GM19463 (cell line): ENCODE measurements at regions not wholly inside any gene's neighbourhood (a gene's known extent, or its start where the extent isn't known, plus 50 kb on each side); places are given as distances from the start of the nearest gene placed in this dataset.
"Not testable (repeated sequence)": the region's sequence is repeated elsewhere in the genome, so short reads cannot be mapped to it uniquely, and the experiment has no call there.

Source experiments
- ATAC-seq: cut with Tn5 transposase; IDR thresholded peaks from one replicate; pipeline ENCODE4 v1.9.1; 2021; ENCODE audit warnings: mild to moderate bottlenecking, moderate library complexity; ENCODE audit not compliant: unreplicated experiment

- no peak for ATAC-seq
Measured at GRCh38 chr2:144941743-144942488, 422.0 kb upstream of the ZEB2 start.

DNA sequence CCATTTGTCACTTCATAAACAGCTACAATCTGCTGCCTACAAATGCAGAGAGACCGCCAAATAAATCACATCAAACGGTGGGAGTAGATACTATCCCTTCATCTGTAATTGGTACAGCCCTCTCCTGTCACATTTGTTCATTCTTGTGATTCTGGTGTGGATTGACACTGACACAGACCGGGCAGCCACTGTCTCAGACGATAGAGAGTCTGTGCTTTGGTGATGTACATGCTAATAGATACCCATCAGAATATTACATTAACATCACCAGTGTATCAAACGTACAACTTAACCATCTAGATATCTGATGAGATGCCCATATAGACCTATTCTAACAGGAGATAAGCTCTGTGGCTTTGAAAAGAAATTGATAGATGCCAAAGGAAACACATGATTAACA, 419.7 kb upstream of the ZEB2 start:
- no peak for ATAC-seq

- no peak for ATAC-seq
Measured at GRCh38 chr2:144937910-144938709, 418.2 kb upstream of the ZEB2 start.

- ATAC-seq, result no peak
Measured at GRCh38 chr2:144937066-144937465, 417.1 kb upstream of the ZEB2 start.

DNA sequence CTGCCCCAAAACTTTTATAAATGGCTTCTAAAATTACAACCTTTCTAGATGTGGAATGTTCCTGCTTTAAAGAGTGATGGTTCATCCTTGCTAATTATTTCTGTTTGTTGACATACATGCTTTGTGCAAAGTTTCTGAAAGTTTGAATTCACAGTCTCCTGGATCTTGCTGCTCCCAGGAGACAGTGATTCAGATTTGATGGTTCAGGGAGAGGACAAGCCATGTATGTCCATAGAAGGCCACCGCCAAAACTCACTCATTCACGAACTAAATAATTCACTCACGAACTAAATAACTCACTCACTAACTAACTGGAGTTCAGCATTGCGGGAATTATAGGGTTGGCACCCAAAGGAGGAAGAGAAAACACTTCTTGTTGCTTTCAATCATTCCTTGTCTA, 416.5 kb upstream of the ZEB2 start:
- no peak for ATAC-seq

- ATAC-seq, result no peak
Measured at GRCh38 chr2:144935736-144936135, 415.8 kb upstream of the ZEB2 start.

DNA sequence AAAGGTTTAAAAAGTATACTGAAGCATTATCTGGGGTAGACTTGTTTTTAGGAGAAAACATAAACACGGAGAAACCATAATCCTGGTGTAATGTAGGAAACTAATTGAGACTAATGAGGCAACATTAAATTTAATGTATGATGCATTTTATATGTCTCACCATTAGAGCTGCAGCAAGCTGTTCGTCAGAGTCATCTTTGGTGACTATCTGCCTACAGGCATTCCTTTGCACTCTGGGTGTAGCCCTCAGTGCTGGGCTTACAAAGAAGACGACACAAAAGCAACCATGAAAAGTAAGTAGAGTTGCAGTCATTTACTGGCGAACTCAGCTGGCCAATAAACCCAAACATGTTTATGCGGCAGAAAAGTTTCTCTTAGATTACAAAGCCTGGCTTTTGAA, 415.3 kb upstream of the ZEB2 start:
- no peak for ATAC-seq

DNA sequence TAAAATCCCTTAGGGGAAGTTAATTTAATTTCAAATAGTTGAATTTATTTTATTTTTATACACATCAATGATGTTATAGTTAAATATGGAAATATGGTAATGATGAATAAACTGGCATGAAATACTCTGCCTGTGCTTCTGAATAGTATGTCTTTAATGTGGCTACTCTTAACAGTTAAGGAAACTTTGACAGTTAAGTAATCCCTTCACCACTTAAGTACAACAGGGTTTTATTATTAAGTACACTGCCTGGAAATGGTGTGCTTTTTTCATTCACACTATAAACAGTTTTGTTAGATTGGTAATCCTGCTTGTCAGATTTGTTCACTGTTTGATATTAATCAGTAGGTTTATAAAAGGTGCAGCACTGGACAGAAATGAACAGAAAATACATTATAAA, 412.0 kb upstream of the ZEB2 start:
- no peak for ATAC-seq

- no peak for ATAC-seq
Measured at GRCh38 chr2:144931480-144931879, 411.6 kb upstream of the ZEB2 start.

DNA sequence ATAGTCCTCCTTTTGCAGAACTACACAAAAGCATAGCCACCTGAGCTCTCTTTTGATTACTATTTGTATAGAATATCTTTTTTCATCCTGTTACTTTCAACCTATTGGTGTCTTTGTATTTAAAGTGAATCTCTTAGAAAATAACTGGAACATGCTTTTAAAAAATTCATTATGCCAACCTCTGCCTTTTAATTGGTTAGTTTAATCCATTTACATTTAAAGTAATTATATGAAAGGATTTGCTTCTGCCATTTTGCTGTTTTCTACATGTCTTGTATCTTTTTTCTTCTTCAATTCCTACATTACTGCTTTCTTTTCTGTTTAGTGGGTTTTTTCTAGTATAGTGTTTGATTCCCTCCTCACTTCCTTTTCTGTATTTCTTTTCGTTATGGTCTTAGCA, 407.5 kb upstream of the ZEB2 start:
- ATAC-seq, result no peak

GRCh38 chr2:144925886-144926285, 406.0 kb upstream of the ZEB2 start:
- ATAC-seq, result no peak

- no peak for ATAC-seq
Measured at GRCh38 chr2:144924827-144925226, 404.9 kb upstream of the ZEB2 start.

DNA sequence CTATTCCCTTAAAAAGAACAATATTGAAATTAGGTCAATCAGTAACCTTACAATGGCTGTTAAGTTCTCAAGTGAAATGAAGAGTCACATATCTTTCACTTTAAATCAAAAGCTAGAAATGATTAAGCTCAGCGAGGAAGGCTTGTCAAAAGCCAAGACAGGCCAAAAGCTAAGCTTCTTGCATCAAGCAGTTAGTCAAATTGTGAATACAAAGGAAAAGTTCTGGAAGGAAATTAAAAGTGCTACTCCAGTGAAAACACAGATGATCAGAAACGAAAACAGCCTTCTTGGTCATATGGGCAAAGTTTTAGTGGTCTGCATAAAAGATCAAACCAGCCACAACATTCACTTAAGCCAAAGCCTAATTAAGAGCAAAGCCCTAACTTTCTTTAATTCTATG, 402.6 kb upstream of the ZEB2 start:
- ATAC-seq, result no peak

- no peak for ATAC-seq
Measured at GRCh38 chr2:144920755-144921530, 401.0 kb upstream of the ZEB2 start.

GRCh38 chr2:144914622-144915318, 394.9 kb upstream of the ZEB2 start:
- no peak for ATAC-seq

- ATAC-seq, result no peak
Measured at GRCh38 chr2:144914113-144914512, 394.2 kb upstream of the ZEB2 start.

DNA sequence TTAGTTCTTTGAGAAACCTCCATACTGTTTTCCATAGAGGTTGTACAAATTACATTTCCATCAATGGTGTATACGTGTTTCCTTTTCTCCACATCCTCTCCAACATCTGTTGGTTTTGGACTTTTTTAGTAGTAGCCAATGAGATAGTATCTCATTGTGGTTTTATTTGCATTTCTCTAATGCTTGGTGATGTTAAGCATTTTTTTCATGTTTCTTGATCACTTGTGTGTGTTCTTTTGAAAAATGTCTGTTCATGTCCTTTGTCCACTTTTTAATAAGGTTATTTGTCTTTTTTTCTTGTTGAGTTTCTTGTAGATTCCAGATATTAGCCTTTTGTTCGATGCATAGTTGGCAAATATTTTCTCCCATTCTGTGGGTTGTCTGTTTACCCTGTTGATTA, 392.3 kb upstream of the ZEB2 start:
- ATAC-seq, result no peak

- ATAC-seq, result no peak
Measured at GRCh38 chr2:144905956-144906355, 386.0 kb upstream of the ZEB2 start.

- ATAC-seq, result no peak
Measured at GRCh38 chr2:144904612-144905011, 384.7 kb upstream of the ZEB2 start.

GRCh38 chr2:144903045-144903444, 383.1 kb upstream of the ZEB2 start:
- ATAC-seq, result not testable (repeated sequence)

DNA sequence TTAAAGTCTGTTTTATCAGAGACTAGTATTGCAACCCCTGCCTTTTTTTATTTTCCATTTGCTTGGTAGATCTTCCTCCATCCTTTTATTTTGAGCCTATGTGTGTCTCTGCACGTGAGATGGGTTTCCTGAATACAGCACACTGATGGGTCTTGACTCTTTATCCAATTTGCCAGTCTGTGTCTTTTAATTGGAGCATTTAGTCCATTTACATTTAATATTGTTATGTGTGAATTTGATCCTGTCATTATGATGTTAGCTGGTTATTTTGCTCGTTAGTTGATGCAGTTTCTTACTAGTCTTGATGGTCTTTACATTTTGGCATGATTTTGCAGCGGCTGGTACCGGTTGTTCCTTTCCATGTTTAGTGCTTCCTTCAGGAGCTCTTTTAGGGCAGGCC, 381.5 kb upstream of the ZEB2 start:
- not testable (repeated sequence) for ATAC-seq
